ENCODE measurements at regions not wholly inside any gene's neighbourhood (a gene's known extent, or its start where the extent isn't known, plus 50 kb on each side); places are given as distances from the start of the nearest gene placed in this dataset.
A peak's percentile ranks its signal among the peaks of the same experiment; 100 is the strongest.
"Not testable (repeated sequence)": the region's sequence is repeated elsewhere in the genome, so short reads cannot be mapped to it uniquely, and the experiment has no call there.

DNA sequence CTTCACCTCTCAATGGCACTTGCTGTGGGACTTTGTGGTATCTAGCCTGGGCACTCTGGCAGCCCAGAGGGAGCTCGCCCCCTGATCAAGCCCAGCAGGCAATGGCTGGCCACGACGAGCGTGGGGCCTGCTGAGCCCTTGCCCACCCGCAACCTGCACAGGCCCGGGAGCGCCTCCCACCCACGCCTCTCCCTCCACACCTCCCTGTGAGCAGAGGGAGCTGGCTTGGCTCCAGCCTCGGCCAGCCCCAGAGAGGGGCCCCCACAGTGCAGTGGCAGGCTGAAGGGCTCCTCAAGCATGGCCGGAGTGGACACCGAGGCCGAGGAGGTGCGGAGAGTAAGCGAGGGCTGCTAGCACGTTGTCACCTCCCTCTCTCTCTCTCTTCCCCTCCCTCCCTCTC lies 595.8 kb downstream of the TRIML1 start:
- Histone ChIP-seq H3K9me3 (ENCODE audit: insufficient read depth, low read depth, low read length) (no peaks in the 10 kb centered on the region), H3K9ac (ENCODE audit: low read depth, low read length) (no peak overlapping the region), H3K36me3 (ENCODE audit: insufficient read depth, low read length) (no peaks in the 10 kb centered on the region), H3K4me3 (ENCODE audit: low read length) (no peak overlapping the region), H3K27ac (ENCODE audit: low read depth, low read length) (no peak overlapping the region), H3K27me3 (ENCODE audit: insufficient read depth, low read length) (no peaks in the 10 kb centered on the region), H3K4me1 (ENCODE audit: insufficient read depth, low read length) (no peaks in the 10 kb centered on the region)
- WGBS: 96% methylated on average over 15 of the region's 15 CpGs

- Histone ChIP-seq H3K9ac (ENCODE audit: low read depth, low read length) (no peak overlapping the region), H3K9me3 (ENCODE audit: insufficient read depth, low read depth, low read length) (no peaks in the 10 kb centered on the region), H3K27me3 (ENCODE audit: insufficient read depth, low read length) (no peaks in the 10 kb centered on the region), H3K36me3 (ENCODE audit: insufficient read depth, low read length) (no peaks in the 10 kb centered on the region), H3K4me3 (ENCODE audit: low read length) (no peak overlapping the region), H3K27ac (ENCODE audit: low read depth, low read length) (no peak overlapping the region), H3K4me1 (ENCODE audit: insufficient read depth, low read length) (no peaks in the 10 kb centered on the region)
- 97% methylated on average over 3 of the region's 4 CpGs for WGBS
Measured at GRCh38 chr4:188737251-188738002, 598.2 kb downstream of the TRIML1 start.

DNA sequence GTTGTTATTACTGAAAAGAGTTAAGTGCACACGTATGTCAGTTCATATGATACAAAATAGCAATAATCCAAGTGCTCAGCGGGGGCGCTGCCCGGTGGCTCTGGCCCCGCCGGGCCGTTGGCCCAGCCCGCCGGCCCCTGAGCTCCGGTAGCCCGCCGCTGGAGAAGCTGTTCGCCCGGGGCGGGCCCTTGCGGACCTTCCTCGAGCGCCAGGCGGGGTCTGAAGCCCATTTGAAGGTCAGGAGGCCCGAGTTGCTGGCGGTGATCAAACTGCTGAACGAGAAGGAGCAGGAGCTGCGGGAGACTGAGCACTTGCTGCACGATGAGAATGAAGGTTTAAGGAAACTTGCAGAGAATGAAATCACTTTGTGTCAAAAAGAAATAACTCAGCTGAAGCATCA lies 599.0 kb downstream of the TRIML1 start:
- H3K4me1 ChIP-seq (ENCODE audit: insufficient read depth, low read length); H3K9me3 ChIP-seq (ENCODE audit: insufficient read depth, low read depth, low read length); H3K9ac ChIP-seq (ENCODE audit: low read depth, low read length); H3K27me3 ChIP-seq (ENCODE audit: insufficient read depth, low read length); H3K27ac ChIP-seq (ENCODE audit: low read depth, low read length); H3K36me3 ChIP-seq (ENCODE audit: insufficient read depth, low read length): not testable (repeated sequence)
- 96% methylated on average over 17 of the region's 24 CpGs for WGBS
- H3K4me3 ChIP-seq (ENCODE audit: low read length): peak overlapping the region; percentile 42

DNA sequence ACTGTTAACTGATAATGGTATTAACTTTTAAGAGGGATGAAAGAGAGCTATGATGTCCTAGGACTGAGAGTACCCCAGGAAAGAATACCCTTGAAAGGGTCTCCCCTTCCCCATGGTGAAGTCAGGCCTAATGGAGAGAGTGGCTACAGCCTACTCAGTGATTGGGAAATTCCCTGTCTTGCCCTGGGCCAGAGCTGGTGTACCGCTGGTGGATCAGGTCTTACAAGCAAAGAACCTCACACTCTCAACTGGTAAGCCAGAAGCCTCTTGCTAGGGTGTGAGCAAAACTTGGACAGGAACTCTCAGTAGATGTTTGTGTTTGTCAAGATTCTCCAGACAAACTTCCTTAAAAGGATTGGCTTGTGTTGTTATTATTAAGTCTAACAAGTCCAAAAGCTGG lies 600.9 kb downstream of the TRIML1 start:
- not testable (repeated sequence) for H3K27me3 ChIP-seq (ENCODE audit: insufficient read depth, low read length); H3K9me3 ChIP-seq (ENCODE audit: insufficient read depth, low read depth, low read length); H3K27ac ChIP-seq (ENCODE audit: low read depth, low read length); H3K9ac ChIP-seq (ENCODE audit: low read depth, low read length); H3K4me1 ChIP-seq (ENCODE audit: insufficient read depth, low read length); H3K36me3 ChIP-seq (ENCODE audit: insufficient read depth, low read length); H3K4me3 ChIP-seq (ENCODE audit: low read length)
- WGBS: 100% methylated on average over 1 of the region's 1 CpG

GRCh38 chr4:188740791-188741190 lies 601.5 kb downstream of the TRIML1 start:
- H3K4me3 ChIP-seq (ENCODE audit: low read length); H3K27ac ChIP-seq (ENCODE audit: low read depth, low read length); H3K27me3 ChIP-seq (ENCODE audit: insufficient read depth, low read length); H3K9ac ChIP-seq (ENCODE audit: low read depth, low read length); H3K9me3 ChIP-seq (ENCODE audit: insufficient read depth, low read depth, low read length); H3K4me1 ChIP-seq (ENCODE audit: insufficient read depth, low read length); H3K36me3 ChIP-seq (ENCODE audit: insufficient read depth, low read length): not testable (repeated sequence)
- no CpG with 5 or more reads among the region's 1 CpG for WGBS

GRCh38 chr4:188754372-188755002 lies 615.2 kb downstream of the TRIML1 start:
- Histone ChIP-seq H3K27ac (ENCODE audit: low read depth, low read length) (no peak overlapping the region), H3K4me3 (ENCODE audit: low read length) (no peak overlapping the region), H3K9ac (ENCODE audit: low read depth, low read length) (no peak overlapping the region), H3K4me1 (ENCODE audit: insufficient read depth, low read length) (no peaks in the 10 kb centered on the region), H3K36me3 (ENCODE audit: insufficient read depth, low read length) (no peaks in the 10 kb centered on the region), H3K27me3 (ENCODE audit: insufficient read depth, low read length) (no peaks in the 10 kb centered on the region), H3K9me3 (ENCODE audit: insufficient read depth, low read depth, low read length) (peaks cover 11% of the 10 kb centered on the region; the same call in 1 of the 2 replicates)
- 91% methylated on average over 22 of the region's 22 CpGs for WGBS

DNA sequence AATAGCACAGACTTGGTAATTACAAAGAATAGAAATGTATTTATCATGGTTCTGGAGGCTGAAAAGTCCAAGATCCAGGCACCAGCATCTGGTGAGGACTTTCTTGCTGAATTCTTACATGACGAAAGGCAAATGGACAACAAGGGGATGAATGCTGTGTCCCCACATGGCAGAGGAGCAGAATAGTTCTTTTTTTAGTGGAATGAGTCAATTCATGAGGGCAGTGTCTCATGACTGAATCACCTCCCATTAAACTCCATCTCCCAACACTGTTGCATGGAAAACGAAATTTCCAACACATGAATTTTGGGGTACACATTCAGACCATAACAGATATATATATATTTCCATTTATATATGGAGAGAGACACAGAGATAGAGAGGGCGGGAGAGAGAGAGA lies 628.3 kb downstream of the TRIML1 start:
- Histone ChIP-seq H3K27ac (ENCODE audit: low read depth, low read length) (no peak overlapping the region), H3K9ac (ENCODE audit: low read depth, low read length) (no peak overlapping the region), H3K4me1 (ENCODE audit: insufficient read depth, low read length) (no peaks in the 10 kb centered on the region), H3K9me3 (ENCODE audit: insufficient read depth, low read depth, low read length) (peaks cover 8% of the 10 kb centered on the region), H3K4me3 (ENCODE audit: low read length) (no peak overlapping the region), H3K27me3 (ENCODE audit: insufficient read depth, low read length) (no peaks in the 10 kb centered on the region), H3K36me3 (ENCODE audit: insufficient read depth, low read length) (no peaks in the 10 kb centered on the region)
- 97% methylated on average over 3 of the region's 3 CpGs for WGBS

GRCh38 chr4:188778905-188779304 lies 639.7 kb downstream of the TRIML1 start:
- Histone ChIP-seq H3K4me3 (ENCODE audit: low read length) (no peak overlapping the region), H3K9ac (ENCODE audit: low read depth, low read length) (no peak overlapping the region), H3K27me3 (ENCODE audit: insufficient read depth, low read length) (no peaks in the 10 kb centered on the region), H3K36me3 (ENCODE audit: insufficient read depth, low read length) (no peaks in the 10 kb centered on the region), H3K27ac (ENCODE audit: low read depth, low read length) (no peak overlapping the region), H3K9me3 (ENCODE audit: insufficient read depth, low read depth, low read length) (no peaks in the 10 kb centered on the region), H3K4me1 (ENCODE audit: insufficient read depth, low read length) (peaks cover 9% of the 10 kb centered on the region)
- WGBS: 97% methylated on average over 4 of the region's 4 CpGs

GRCh38 chr4:188779581-188779980 lies 640.3 kb downstream of the TRIML1 start:
- no peak overlapping the region for H3K4me3 ChIP-seq (ENCODE audit: low read length)
- H3K27ac ChIP-seq (ENCODE audit: low read depth, low read length): no peak overlapping the region
- no peak overlapping the region for H3K9ac ChIP-seq (ENCODE audit: low read depth, low read length)
- H3K36me3 ChIP-seq (ENCODE audit: insufficient read depth, low read length): no peaks in the 10 kb centered on the region
- WGBS: 95% methylated on average over 3 of the region's 3 CpGs
- H3K4me1 ChIP-seq (ENCODE audit: insufficient read depth, low read length): peaks cover 4% of the 10 kb centered on the region
- H3K27me3 ChIP-seq (ENCODE audit: insufficient read depth, low read length): no peaks in the 10 kb centered on the region
- no peaks in the 10 kb centered on the region for H3K9me3 ChIP-seq (ENCODE audit: insufficient read depth, low read depth, low read length)

DNA sequence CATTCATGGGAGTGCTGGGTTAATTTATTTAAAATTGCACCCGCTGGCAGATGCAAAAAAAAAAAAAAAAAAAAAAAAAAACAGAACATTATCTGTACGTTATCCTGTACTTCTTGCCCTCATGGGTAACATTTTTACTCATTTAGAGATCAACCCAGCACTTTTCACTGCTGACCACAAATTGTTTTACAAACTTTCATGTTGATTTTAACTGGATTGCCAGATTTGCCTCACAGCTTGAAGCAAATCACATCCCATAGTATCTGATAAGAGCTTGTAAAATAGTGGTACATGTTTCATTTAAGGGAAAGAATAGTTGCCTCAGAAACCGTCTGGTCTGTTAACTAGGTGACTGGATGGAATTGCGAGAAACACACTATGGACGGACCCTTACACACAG lies 640.8 kb downstream of the TRIML1 start:
- 93% methylated on average over 5 of the region's 5 CpGs for WGBS
- H3K27ac ChIP-seq (ENCODE audit: low read depth, low read length): no peak overlapping the region
- no peaks in the 10 kb centered on the region for H3K27me3 ChIP-seq (ENCODE audit: insufficient read depth, low read length)
- H3K36me3 ChIP-seq (ENCODE audit: insufficient read depth, low read length): no peaks in the 10 kb centered on the region
- no peaks in the 10 kb centered on the region for H3K9me3 ChIP-seq (ENCODE audit: insufficient read depth, low read depth, low read length)
- no peaks in the 10 kb centered on the region for H3K4me1 ChIP-seq (ENCODE audit: insufficient read depth, low read length)
- H3K4me3 ChIP-seq (ENCODE audit: low read length): no peak overlapping the region
- H3K9ac ChIP-seq (ENCODE audit: low read depth, low read length): no peak overlapping the region

GRCh38 chr4:188780686-188781085 lies 641.4 kb downstream of the TRIML1 start:
- Histone ChIP-seq H3K4me1 (ENCODE audit: insufficient read depth, low read length) (no peaks in the 10 kb centered on the region), H3K36me3 (ENCODE audit: insufficient read depth, low read length) (no peaks in the 10 kb centered on the region), H3K27me3 (ENCODE audit: insufficient read depth, low read length) (no peaks in the 10 kb centered on the region), H3K4me3 (ENCODE audit: low read length) (no peak overlapping the region), H3K27ac (ENCODE audit: low read depth, low read length) (no peak overlapping the region), H3K9ac (ENCODE audit: low read depth, low read length) (no peak overlapping the region), H3K9me3 (ENCODE audit: insufficient read depth, low read depth, low read length) (no peaks in the 10 kb centered on the region)
- WGBS: 91% methylated on average over 5 of the region's 5 CpGs

Data from HUES64 (cell line).